ENCODE measurements at regions not wholly inside any gene's neighbourhood (a gene's known extent, or its start where the extent isn't known, plus 50 kb on each side); places are given as distances from the start of the nearest gene placed in this dataset.

- Histone ChIP-seq H3K79me2 (ENCODE audit: control insufficient read depth in 1 of 2, insufficient read depth in 2 of 2, low read length in 2 of 2) (no peaks in the 10 kb centered on the region), H2AFZ (ENCODE audit: low read length) (no peak overlapping the region), H2BK120ac (replicated peaks; ENCODE audit: low read depth, low read length) (no peak overlapping the region), H3K9ac (replicated peaks in 1 of 4; ENCODE audit: extremely low read depth in 1 of 4, low read depth in 3 of 4, low read length in 3 of 4) (no peak overlapping the region), H3K23ac (ENCODE audit: insufficient read length) (no peak overlapping the region), H3K4me3 (ENCODE audit: extremely low read depth in 1 of 4, insufficient read depth in 2 of 4, low read depth in 3 of 4, low read length in 4 of 4) (no peak overlapping the region), H2BK5ac (ENCODE audit: low read depth, low read length) (no peak overlapping the region), H2BK20ac (ENCODE audit: low read length) (no peak overlapping the region), H2AK5ac (ENCODE audit: low read depth, low read length) (no peak overlapping the region), H3K23me2 (ENCODE audit: low read depth, low read length) (no peaks in the 10 kb centered on the region; the same call in 1 of the 2 replicates), H3K18ac (ENCODE audit: extremely low read depth, low read length) (no peak overlapping the region), H3K4me1 (replicated peaks in 1 of 4; ENCODE audit: control insufficient read depth in 3 of 4, insufficient read depth in 4 of 4, low read length in 3 of 4) (no peaks in the 10 kb centered on the region), H3K36me3 (ENCODE audit: control insufficient read depth in 2 of 4, insufficient read depth in 4 of 4, low read length in 3 of 4) (no peaks in the 10 kb centered on the region), H3K27me3 (replicated peaks in 1 of 4; ENCODE audit: control insufficient read depth in 3 of 4, extremely low read depth in 1 of 4, insufficient read depth in 3 of 4, low read length in 3 of 4) (peaks cover 0 to 1% (median 0%) of the 10 kb centered on the region in 4 experiments; a peak in 1 of 7 replicates), H4K5ac (ENCODE audit: insufficient read length, low read depth, low read length) (no peak overlapping the region), H4K8ac (ENCODE audit: extremely low read depth, insufficient read depth, low read length) (no peak overlapping the region), H3K56ac (replicated peaks; ENCODE audit: insufficient read length, low read depth, low read length) (no peak overlapping the region), H3K79me1 (ENCODE audit: low read depth, low read length) (no peaks in the 10 kb centered on the region), H3K9me3 (ENCODE audit: insufficient read depth in 2 of 2, low read depth in 1 of 2, low read length in 1 of 2) (no peaks in the 10 kb centered on the region), H3K27ac (ENCODE audit: low read depth, low read length) (no peak overlapping the region), H4K91ac (replicated peaks; ENCODE audit: insufficient read length, low read length) (no peak overlapping the region), H4K20me1 (replicated peaks in 1 of 2; ENCODE audit: control insufficient read depth in 1 of 2, insufficient read depth in 2 of 2, low read length in 2 of 2) (no peaks in the 10 kb centered on the region), H2BK12ac (ENCODE audit: low read depth, low read length) (no peak overlapping the region), H3K14ac (ENCODE audit: insufficient read length) (no peak overlapping the region), H3K4ac (replicated peaks; ENCODE audit: insufficient read length, low read depth, low read length) (no peak overlapping the region), H3K4me2 (ENCODE audit: insufficient read depth in 1 of 2, low read depth in 2 of 2, low read length in 2 of 2) (no peak overlapping the region), H2BK15ac (ENCODE audit: low read length) (no peak overlapping the region)
- no peak for DNase-seq (ENCODE audit: low read depth in 1 of 2, low spot score in 2 of 2)
- ChIA-PET POLR2A (ENCODE audit: partially characterized antibody) (interaction anchor here (0.6 kb wide), 1 partner anchor 12 kb away, joined by 5 read pairs; no protein-coding TSS in a partner anchor), CTCF (ENCODE audit: partially characterized antibody) (no interaction called here)
- TF ChIP-seq KDM4A (IDR thresholded peaks at IDR 0.05; ENCODE audit: low read depth, low read length, severe bottlenecking) (no peak), HDAC2 (IDR thresholded peaks at IDR 0.05; ENCODE audit: borderline replicate concordance in 1 of 2, low read depth in 2 of 2, low read length in 2 of 2) (no peak), RBBP5 (IDR thresholded peaks at IDR 0.05; ENCODE audit: borderline replicate concordance, low read depth, low read length) (no peak), CTCF (IDR thresholded peaks at IDR 0.05; ENCODE audit: control extremely low read depth in 1 of 3, insufficient read depth in 1 of 3, low read depth in 1 of 3, low read length in 3 of 3) (no peak), ASH2L (IDR thresholded peaks at IDR 0.05; ENCODE audit: low read length) (no peak), SUZ12 (IDR thresholded peaks at IDR 0.05; ENCODE audit: low read length) (no peak), GABPA (IDR thresholded peaks at IDR 0.05; ENCODE audit: borderline replicate concordance, insufficient read depth, low read length) (no peak)
- no peak for FAIRE-seq
- 90% methylated on average over 1 of the region's 1 CpG; no CpG with 5 or more reads in 1 of the 2 experiments for WGBS, 2 experiments (ENCODE audit: extremely low coverage in 1 of 2, insufficient coverage in 1 of 2, insufficient read length in 1 of 2, insufficient replicate concordance in 2 of 2, low coverage in 1 of 2, low lambda C conversion rate in 2 of 2, missing lambda C conversion rate in 1 of 2)
Measured at GRCh38 chr14:38384741-38385140, 128.8 kb upstream of the CLEC14A start.

Measured in H1 (cell line).